Neural cell (in vitro differentiated cells): ENCODE measurements at regions not wholly inside any gene's neighbourhood (a gene's known extent, or its start where the extent isn't known, plus 50 kb on each side); places are given as distances from the start of the nearest gene placed in this dataset.

Source experiments
- H2AFZ ChIP-seq: fragments of 200-600, 300-800 bp; sonication (generic), shearing (Covaris generic); 2 replicates; pipeline ENCODE4 v1.6.0; 2014; ENCODE audit warnings: low read depth, mild to moderate bottlenecking, antibody characterized with exemption, low read length, moderate library complexity
- H3F3A ChIP-seq: fragments of 200-600 bp; shearing (Covaris generic); 2 replicates; pipeline ENCODE4 v1.6.1; 2016; ENCODE audit warnings: mild to moderate bottlenecking, moderate library complexity, mixed read lengths, antibody characterized with exemption, low read length; ENCODE audit not compliant: insufficient read depth, poor library complexity, severe bottlenecking
- H3K27ac ChIP-seq: fragments of 200-600, 300-800 bp; sonication (generic), shearing (Covaris generic); 2 replicates; pipeline ENCODE4 v1.5.1; 2014; ENCODE audit warnings: mild to moderate bottlenecking, low read length, moderate library complexity
- H3K27me3 ChIP-seq: fragments of 300-800, 200-600 bp; sonication (generic), shearing (Covaris generic); 2 replicates; pipeline ENCODE4 v1.6.0; 2014; ENCODE audit warnings: mild to moderate bottlenecking, low read depth, low read length, moderate library complexity; ENCODE audit not compliant: insufficient read depth
- H3K36me3 ChIP-seq: fragments of 300-800, 200-600 bp; sonication (generic), shearing (Covaris generic); 2 replicates; pipeline ENCODE4 v1.5.1; 2014; ENCODE audit warnings: mild to moderate bottlenecking, antibody characterized with exemption, low read length, moderate library complexity; ENCODE audit not compliant: insufficient read depth
- H3K4me2 ChIP-seq: fragments of 300-800, 200-600 bp; sonication (generic), shearing (Covaris generic); 2 replicates; pipeline ENCODE4 v1.6.0; 2014; ENCODE audit warnings: mild to moderate bottlenecking, low read length
- H3K4me3 ChIP-seq: fragments of 300-800, 200-600 bp; sonication (generic), shearing (Covaris generic); 2 replicates; pipeline ENCODE4 v1.5.1; 2014; ENCODE audit warnings: mild to moderate bottlenecking, low read length, moderate library complexity
- H3K79me2 ChIP-seq: fragments of 200-600 bp; shearing (Covaris generic); replicated peaks from 2 replicates; pipeline ENCODE4 v1.6.0; 2014; ENCODE audit warnings: mild to moderate bottlenecking, low read length, moderate library complexity; ENCODE audit not compliant: insufficient read depth
- H3K9ac ChIP-seq: fragments of 300-800, 200-600 bp; sonication (generic), shearing (Covaris generic); 2 replicates; pipeline ENCODE4 v1.6.1; 2016; ENCODE audit warnings: mild to moderate bottlenecking, low read length, mixed read lengths
- H3K9me2 ChIP-seq: fragments of 200-600 bp; shearing (Covaris generic); 2 replicates; pipeline ENCODE4 v1.6.1; 2016; ENCODE audit warnings: mild to moderate bottlenecking, low read length, mixed read lengths; ENCODE audit not compliant: insufficient read depth
- H3K9me3 ChIP-seq: fragments of 200-600, 300-800 bp; sonication (generic), shearing (Covaris generic); 2 replicates; pipeline ENCODE4 v1.6.1; 2016; ENCODE audit warnings: mild to moderate bottlenecking, mixed run types, low read length, moderate library complexity, mixed read lengths
- H4K20me1 ChIP-seq: fragments of 200-600 bp; shearing (Covaris generic); 2 replicates; pipeline ENCODE4 v1.6.1; 2016; ENCODE audit warnings: mild to moderate bottlenecking, mixed run types; ENCODE audit not compliant: insufficient read depth
- CTCF ChIP-seq: fragments of 450-650 bp; IDR thresholded peaks from 2 replicates; pipeline ENCODE4 v1.5.1; 2014; ENCODE audit warnings: antibody characterized with exemption, mild to moderate bottlenecking, moderate library complexity; ENCODE audit not compliant: poor library complexity, severe bottlenecking
- EP300 ChIP-seq: fragments of 450-650 bp; conservative IDR thresholded peaks from 2 replicates; pipeline ENCODE4 v1.6.1; 2014; ENCODE audit warnings: antibody characterized with exemption, mild to moderate bottlenecking, moderate library complexity; ENCODE audit not compliant: poor library complexity, severe bottlenecking
- EZH2 ChIP-seq: fragments of 200-600, 300-800 bp; shearing (Covaris generic), sonication (generic); IDR thresholded peaks from 2 replicates; pipeline ENCODE4 v1.6.1; 2014; ENCODE audit warnings: antibody characterized with exemption, low read length, borderline replicate concordance, mild to moderate bottlenecking; ENCODE audit not compliant: insufficient read depth, poor library complexity, severe bottlenecking
- MXI1 ChIP-seq: fragments of 450-650 bp; conservative IDR thresholded peaks from 2 replicates; pipeline ENCODE4 v1.6.1; 2014; ENCODE audit warnings: antibody characterized with exemption, mild to moderate bottlenecking; ENCODE audit not compliant: poor library complexity, severe bottlenecking
- POLR2AphosphoS5 ChIP-seq: IDR thresholded peaks from 2 replicates; pipeline ENCODE4 v1.6.1; 2012
- RAD21 ChIP-seq: fragments of 450-650 bp; conservative IDR thresholded peaks from 2 replicates; pipeline ENCODE4 v1.6.1; 2014; ENCODE audit warnings: antibody characterized with exemption, mild to moderate bottlenecking, moderate library complexity
- REST ChIP-seq: IDR thresholded peaks from 2 replicates; pipeline ENCODE4 v1.6.1; 2012; ENCODE audit warnings: borderline replicate concordance
- SMC3 ChIP-seq: fragments of 450-650 bp; conservative IDR thresholded peaks from 2 replicates; pipeline ENCODE4 v1.6.1; 2014; ENCODE audit warnings: antibody characterized with exemption, mild to moderate bottlenecking, moderate library complexity; ENCODE audit not compliant: poor library complexity
- TAF1 ChIP-seq: IDR thresholded peaks from 2 replicates; pipeline ENCODE4 v1.6.1; 2012; ENCODE audit warnings: low read depth

GRCh38 chr9:81508476-81508875 lies 180.9 kb downstream of the TLE1 start:
- Histone ChIP-seq H3K4me3 (no peak overlapping the region), H3K27ac (no peak overlapping the region), H3K4me2 (no peak overlapping the region), H3K9me2 (no peaks in the 10 kb centered on the region), H3K79me2 (no peaks in the 10 kb centered on the region), H3K27me3 (no peaks in the 10 kb centered on the region), H3K36me3 (no peaks in the 10 kb centered on the region), H3K9me3 (no peaks in the 10 kb centered on the region), H3F3A (no peaks in the 10 kb centered on the region), H2AFZ (no peak overlapping the region), H4K20me1 (no peaks in the 10 kb centered on the region), H3K9ac (no peak overlapping the region)
- TF ChIP-seq REST (no peak), SMC3 (no peak), MXI1 (no peak), CTCF (no peak), TAF1 (no peak), EP300 (no peak), EZH2 (no peak), POLR2AphosphoS5 (no peak), RAD21 (no peak)

GRCh38 chr9:81506941-81507864 lies 182.1 kb downstream of the TLE1 start:
- TF ChIP-seq CTCF, result no peak
- no peak for TF ChIP-seq EZH2
- TF ChIP-seq REST, result no peak
- no peak for TF ChIP-seq MXI1
- no peak for TF ChIP-seq POLR2AphosphoS5
- no peak for TF ChIP-seq EP300
- TF ChIP-seq TAF1, result no peak
- no peaks in the 10 kb centered on the region for H3K9me2 ChIP-seq
- no peak overlapping the region for H3K9ac ChIP-seq
- H2AFZ ChIP-seq, result no peak overlapping the region
- H3K4me3 ChIP-seq, result no peak overlapping the region
- H3K27me3 ChIP-seq, result no peaks in the 10 kb centered on the region
- no peaks in the 10 kb centered on the region for H3F3A ChIP-seq
- H3K36me3 ChIP-seq, result no peaks in the 10 kb centered on the region
- H3K4me2 ChIP-seq, result no peak overlapping the region
- no peaks in the 10 kb centered on the region for H3K9me3 ChIP-seq
- H4K20me1 ChIP-seq, result no peaks in the 10 kb centered on the region
- H3K79me2 ChIP-seq, result no peaks in the 10 kb centered on the region
- H3K27ac ChIP-seq, result no peak overlapping the region
